IMR-90 (cell line): ENCODE measurements at regions not wholly inside any gene's neighbourhood (a gene's known extent, or its start where the extent isn't known, plus 50 kb on each side); places are given as distances from the start of the nearest gene placed in this dataset.

Experiments
- ATAC-seq: fragments of 200-7000 bp; cut with Tn5 transposase; 2 replicates; pipeline ENCODE4 v1.9.1; 2020; ENCODE audit warnings: low read depth, mild to moderate bottlenecking, moderate library complexity
- BruUV-seq: library from RNA; stranded (reverse); fragments of 400-500 nt; replicated peaks from 2 replicates; lab custom pipeline; 2021; lab: Mats Ljungman, UMichigan
- CTCF ChIA-PET: fragments of 300-600 bp; formaldehyde crosslinking; extraction: SDS; loops from one replicate; lab custom pipeline; 2021; ENCODE audit warnings: antibody characterized with exemption; lab: Yijun Ruan, JAX
- POLR2A ChIA-PET: fragments of 300-600 bp; sonication (Branson Sonifier 250); formaldehyde crosslinking; loops from one replicate; lab custom pipeline; 2022; ENCODE audit warnings: antibody characterized with exemption; ENCODE audit not compliant: unreplicated experiment; lab: Charles Lee
- DNase-seq: peaks from one replicate; pipeline ENCODE4 v3.0.0; 2013
- H2AFZ ChIP-seq: replicated peaks from 2 replicates; pipeline ENCODE3; 2013; ENCODE audit warnings: low read length, mild to moderate bottlenecking; ENCODE audit not compliant: poor library complexity
- H2AK5ac ChIP-seq: 2 replicates; pipeline ENCODE4 v1.6.1; 2013; ENCODE audit warnings: low read depth, low read length, inconsistent platforms
- H2AK9ac ChIP-seq: replicated peaks from 2 replicates; pipeline ENCODE3; 2013; ENCODE audit warnings: mild to moderate bottlenecking, low read depth, low read length, moderate library complexity; ENCODE audit not compliant: poor library complexity
- H2BK120ac ChIP-seq: 2 replicates; pipeline ENCODE4 v1.6.1; 2013; ENCODE audit warnings: low read depth, low read length, inconsistent platforms
- H2BK15ac ChIP-seq: 3 replicates; pipeline ENCODE4 v1.6.1; 2013; ENCODE audit warnings: low read depth, low read length, inconsistent platforms
- H2BK20ac ChIP-seq: 2 replicates; pipeline ENCODE4 v1.6.1; 2013; ENCODE audit warnings: low read depth, mild to moderate bottlenecking, inconsistent platforms, low read length, moderate library complexity
- H2BK5ac ChIP-seq: 2 replicates; pipeline ENCODE4 v1.6.1; 2013; ENCODE audit warnings: mild to moderate bottlenecking, low read depth, low read length, inconsistent platforms; ENCODE audit not compliant: poor library complexity, severe bottlenecking
- H3K14ac ChIP-seq: replicated peaks from 2 replicates; pipeline ENCODE4 v1.6.1; 2013; ENCODE audit warnings: low read depth, low read length, inconsistent platforms
- H3K18ac ChIP-seq: 2 replicates; pipeline ENCODE4 v1.6.1; 2013; ENCODE audit warnings: low read depth, low read length, control low read depth
- H3K23ac ChIP-seq: 2 replicates; pipeline ENCODE4 v1.6.1; 2013; ENCODE audit warnings: low read depth, low read length, inconsistent platforms
- H3K27ac ChIP-seq: 2 replicates; pipeline ENCODE4 v1.5.1; 2013; ENCODE audit warnings: mild to moderate bottlenecking, control low read depth, low read length; ENCODE audit not compliant: insufficient read depth
- H3K27me3 ChIP-seq: 2 replicates; pipeline ENCODE4 v1.6.1; 2013; ENCODE audit warnings: low read length; ENCODE audit not compliant: control insufficient read depth, insufficient read depth
- H3K36me3 ChIP-seq: 2 replicates; pipeline ENCODE4 v1.6.1; 2013; ENCODE audit warnings: low read length, mixed read lengths; ENCODE audit not compliant: control insufficient read depth, insufficient read depth
- H3K4ac ChIP-seq: 2 replicates; pipeline ENCODE4 v1.6.1; 2013; ENCODE audit warnings: low read depth, low read length, inconsistent platforms
- H3K4me1 ChIP-seq: 2 replicates; pipeline ENCODE4 v1.6.1; 2013; ENCODE audit warnings: low read length, mixed read lengths; ENCODE audit not compliant: control insufficient read depth, insufficient read depth
- H3K4me2 ChIP-seq: 2 replicates; pipeline ENCODE4 v1.6.1; 2013; ENCODE audit warnings: low read depth, mild to moderate bottlenecking, control low read depth, low read length, moderate library complexity
- H3K4me3 ChIP-seq: 2 replicates; pipeline ENCODE4 v1.5.1; 2013; ENCODE audit warnings: low read depth, mild to moderate bottlenecking, control low read depth, low read length, moderate library complexity; ENCODE audit not compliant: insufficient read depth
- H3K56ac ChIP-seq: 2 replicates; pipeline ENCODE4 v1.6.1; 2013; ENCODE audit warnings: low read length, inconsistent platforms; ENCODE audit not compliant: insufficient read depth; ENCODE audit errors: extremely low read depth
- H3K79me1 ChIP-seq, 2 experiments: 2 replicates each; pipeline ENCODE4 v1.6.1; 2013; ENCODE audit warnings: low read length in 2 of 2, inconsistent platforms in 1 of 2, low read depth in 1 of 2
- H3K9ac ChIP-seq: 2 replicates; pipeline ENCODE4 v1.6.1; 2013; ENCODE audit warnings: low read depth, low read length, control low read depth
- H3K9me1 ChIP-seq: 2 replicates; pipeline ENCODE4 v1.6.1; 2013; ENCODE audit warnings: low read length, inconsistent platforms; ENCODE audit not compliant: insufficient read depth
- H3K9me3 ChIP-seq: 2 replicates; pipeline ENCODE4 v1.6.1; 2013; ENCODE audit warnings: low read length; ENCODE audit not compliant: control insufficient read depth, insufficient read depth
- H4K20me1 ChIP-seq: 2 replicates; pipeline ENCODE4 v1.6.1; 2013; ENCODE audit warnings: low read length, inconsistent platforms; ENCODE audit not compliant: insufficient read depth
- H4K5ac ChIP-seq: 2 replicates; pipeline ENCODE4 v1.6.1; 2013; ENCODE audit warnings: mild to moderate bottlenecking, low read depth, low read length, control low read depth
- H4K8ac ChIP-seq, 2 experiments: 2 replicates each; pipeline ENCODE4 v1.6.1; 2013; ENCODE audit warnings: low read depth in 2 of 2, low read length in 2 of 2, control low read depth in 1 of 2, inconsistent platforms in 1 of 2
- H4K91ac ChIP-seq: 2 replicates; pipeline ENCODE4 v1.6.1; 2013; ENCODE audit warnings: low read depth, low read length, inconsistent platforms; ENCODE audit not compliant: insufficient read depth
- BHLHE40 ChIP-seq: fragments of 150-350 bp; IDR thresholded peaks from 2 replicates; pipeline ENCODE4 v1.6.1; 2016; ENCODE audit warnings: mild to moderate bottlenecking, low read depth, low read length
- CEBPB ChIP-seq: IDR thresholded peaks from 2 replicates; pipeline ENCODE4 v1.6.1; 2012; ENCODE audit warnings: low read depth, low read length, improper control_type of control experiment
- CHD1 ChIP-seq: IDR thresholded peaks from 2 replicates; pipeline ENCODE4 v1.6.1; 2012; ENCODE audit warnings: low read depth, low read length, improper control_type of control experiment
- ELK1 ChIP-seq: fragments of 150-350 bp; IDR thresholded peaks from 2 replicates; pipeline ENCODE4 v1.6.1; 2016; ENCODE audit warnings: low read depth, mild to moderate bottlenecking, low read length, moderate library complexity, borderline replicate concordance
- FOS ChIP-seq: fragments of 150-350 bp; IDR thresholded peaks from 2 replicates; pipeline ENCODE4 v1.6.1; 2016; ENCODE audit warnings: low read depth, low read length
- MAFK ChIP-seq: IDR thresholded peaks from 2 replicates; pipeline ENCODE4 v1.6.1; 2012; ENCODE audit warnings: low read depth, low read length, improper control_type of control experiment
- MAZ ChIP-seq: IDR thresholded peaks from 2 replicates; pipeline ENCODE4 v1.6.1; 2012; ENCODE audit warnings: low read depth, mild to moderate bottlenecking, low read length, improper control_type of control experiment, moderate library complexity, borderline replicate concordance
- MXI1 ChIP-seq: IDR thresholded peaks from 2 replicates; pipeline ENCODE4 v1.6.1; 2012; ENCODE audit warnings: low read depth, mild to moderate bottlenecking, low read length, moderate library complexity, borderline replicate concordance
- NFE2L2 ChIP-seq: fragments of 150-350 bp; IDR thresholded peaks from 2 replicates; pipeline ENCODE4 v1.6.1; 2016; ENCODE audit warnings: low read depth, mild to moderate bottlenecking, low read length
- POLR2A ChIP-seq: IDR thresholded peaks from 2 replicates; pipeline ENCODE4 v1.6.1; 2012; ENCODE audit warnings: mild to moderate bottlenecking, low read depth, low read length
- RAD21 ChIP-seq: IDR thresholded peaks from 2 replicates; pipeline ENCODE4 v1.6.1; 2012; ENCODE audit warnings: low read length, improper control_type of control experiment
- RCOR1 ChIP-seq: IDR thresholded peaks from 2 replicates; pipeline ENCODE4 v1.6.1; 2012; ENCODE audit warnings: mild to moderate bottlenecking, low read length, improper control_type of control experiment; ENCODE audit not compliant: insufficient replicate concordance
- RFX5 ChIP-seq: IDR thresholded peaks from 2 replicates; pipeline ENCODE4 v1.8.0; 2012; ENCODE audit warnings: low read depth, mild to moderate bottlenecking, low read length, moderate library complexity
- SMC3 ChIP-seq: fragments of 150-350 bp; IDR thresholded peaks from 2 replicates; pipeline ENCODE4 v1.6.1; 2016; ENCODE audit warnings: low read depth, mild to moderate bottlenecking, antibody characterized with exemption, low read length, moderate library complexity
- WGBS, 2 experiments: methylation state at CpG; one replicate each; pipeline versions ENCODE4 v1.1.5 to v1.1.7; 2013; ENCODE audit warnings: missing lambda C conversion rate in 2 of 2; ENCODE audit not compliant: insufficient read length in 1 of 2; ENCODE audit errors: extremely low coverage in 2 of 2; 5-methylcytosine and 5-hydroxymethylcytosine counted together
- dilution Hi-C: fragments of 300-500 bp; cut with HindIII; formaldehyde crosslinking; loops from one replicate; pipeline ENCODE4 v1.14.3; 2018; ENCODE audit warnings: low sequenced_read_pairs; ENCODE audit not compliant: unreplicated experiment
- in situ Hi-C: fragments of 300-500 bp; cut with MboI; formaldehyde crosslinking; loops from 3 replicates; pipeline ENCODE4 v1.14.3; 2019; ENCODE audit warnings: low sequenced_read_pairs, inconsistent platforms, mixed read lengths
- intact Hi-C: fragments of 100-400 bp; cut with micrococcal nuclease; formaldehyde crosslinking; loops from 2 replicates; pipeline ENCODE4 v1.10.0; 2022
- TF ChIP-seq, protein P1 (sequence below): fragments of 150-350 bp; IDR thresholded peaks from 2 replicates; pipeline ENCODE4 v1.6.1; 2017; ENCODE audit warnings: mild to moderate bottlenecking, antibody characterized with exemption, low read length, low read depth
- TF ChIP-seq, protein P2 (sequence below): conservative IDR thresholded peaks from 2 replicates; pipeline ENCODE4 v1.5.1; 2012; ENCODE audit warnings: mild to moderate bottlenecking, low read depth, low read length, improper control_type of control experiment

DNA sequence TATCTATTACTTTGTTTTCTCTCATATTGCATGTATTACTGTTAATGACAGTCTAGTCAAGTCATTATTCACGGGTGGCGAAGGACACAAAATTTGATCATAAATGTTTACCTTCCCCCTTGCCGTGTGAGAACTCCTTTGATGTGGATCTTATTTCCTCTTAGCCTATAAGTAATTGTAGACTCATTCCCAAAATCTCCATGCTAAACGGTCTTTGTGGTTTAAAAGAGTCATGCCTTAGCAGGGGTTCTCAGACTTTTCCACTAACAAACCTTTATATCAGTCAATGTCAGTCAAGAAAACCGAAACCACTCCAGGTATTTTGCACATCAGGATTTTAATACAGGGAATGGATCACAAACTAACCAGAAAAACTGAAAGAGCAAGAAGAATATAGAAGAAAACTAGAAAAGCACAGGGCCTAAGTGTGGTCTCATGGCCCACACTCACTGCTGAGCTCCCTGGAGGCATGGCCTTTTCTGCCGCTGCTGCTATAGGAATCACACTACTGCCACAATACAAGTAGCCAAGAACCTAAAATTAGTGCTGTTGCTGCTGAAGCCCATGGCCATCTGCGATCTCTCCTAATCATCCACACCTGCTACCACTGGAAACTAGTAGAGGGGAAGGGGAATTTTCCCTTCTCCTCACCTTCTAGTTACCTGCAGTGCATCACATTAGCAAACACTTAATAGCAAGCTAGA lies 186.0 kb upstream of the POU3F2 start:
- CTCF ChIA-PET = no interaction called here

More for the DNA sequence above, 186.0 kb upstream of the POU3F2 start:
- POLR2A ChIA-PET = no interaction called here
- Histone ChIP-seq H3K18ac (no peak overlapping the region), H3K27ac (no peak overlapping the region), H3K4me2 (no peak overlapping the region), H3K9me1 (no peaks in the 10 kb centered on the region), H4K91ac (no peak overlapping the region), H2BK120ac (no peak overlapping the region), H3K56ac (no peak overlapping the region), H3K23ac (no peak overlapping the region), H2AK9ac (no peak overlapping the region), H3K36me3 (no peaks in the 10 kb centered on the region), H3K4me1 (no peaks in the 10 kb centered on the region), H3K27me3 (no peaks in the 10 kb centered on the region), H2BK20ac (no peak overlapping the region), H2AK5ac (no peak overlapping the region), H3K9me3 (peaks cover 1% of the 10 kb centered on the region; the same call in 1 of the 2 replicates), H3K79me1 (no peaks in the 10 kb centered on the region), H4K5ac (no peak overlapping the region), H3K4me3 (no peak overlapping the region), H3K9ac (no peak overlapping the region), H4K20me1 (no peaks in the 10 kb centered on the region), H2AFZ (no peak overlapping the region), H3K14ac (no peak overlapping the region), H2BK5ac (no peak overlapping the region), H3K4ac (no peak overlapping the region), H4K8ac (no peak overlapping the region), H2BK15ac (no peak overlapping the region)
- no peak for DNase-seq
- no peak for TF ChIP-seq CHD1
- TF ChIP-seq MAZ = no peak
- no peak for TF ChIP-seq NFE2L2
- no peak for TF ChIP-seq RCOR1
- TF ChIP-seq CEBPB = no peak
- TF ChIP-seq, protein P1, sequence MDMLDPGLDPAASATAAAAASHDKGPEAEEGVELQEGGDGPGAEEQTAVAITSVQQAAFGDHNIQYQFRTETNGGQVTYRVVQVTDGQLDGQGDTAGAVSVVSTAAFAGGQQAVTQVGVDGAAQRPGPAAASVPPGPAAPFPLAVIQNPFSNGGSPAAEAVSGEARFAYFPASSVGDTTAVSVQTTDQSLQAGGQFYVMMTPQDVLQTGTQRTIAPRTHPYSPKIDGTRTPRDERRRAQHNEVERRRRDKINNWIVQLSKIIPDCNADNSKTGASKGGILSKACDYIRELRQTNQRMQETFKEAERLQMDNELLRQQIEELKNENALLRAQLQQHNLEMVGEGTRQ = no peak
- TF ChIP-seq MXI1 = no peak
- TF ChIP-seq RAD21 = no peak
- TF ChIP-seq RFX5 = no peak
- TF ChIP-seq SMC3 = no peak
- TF ChIP-seq FOS = no peak
- TF ChIP-seq POLR2A = no peak
- no peak for TF ChIP-seq BHLHE40
- TF ChIP-seq, protein P2, sequence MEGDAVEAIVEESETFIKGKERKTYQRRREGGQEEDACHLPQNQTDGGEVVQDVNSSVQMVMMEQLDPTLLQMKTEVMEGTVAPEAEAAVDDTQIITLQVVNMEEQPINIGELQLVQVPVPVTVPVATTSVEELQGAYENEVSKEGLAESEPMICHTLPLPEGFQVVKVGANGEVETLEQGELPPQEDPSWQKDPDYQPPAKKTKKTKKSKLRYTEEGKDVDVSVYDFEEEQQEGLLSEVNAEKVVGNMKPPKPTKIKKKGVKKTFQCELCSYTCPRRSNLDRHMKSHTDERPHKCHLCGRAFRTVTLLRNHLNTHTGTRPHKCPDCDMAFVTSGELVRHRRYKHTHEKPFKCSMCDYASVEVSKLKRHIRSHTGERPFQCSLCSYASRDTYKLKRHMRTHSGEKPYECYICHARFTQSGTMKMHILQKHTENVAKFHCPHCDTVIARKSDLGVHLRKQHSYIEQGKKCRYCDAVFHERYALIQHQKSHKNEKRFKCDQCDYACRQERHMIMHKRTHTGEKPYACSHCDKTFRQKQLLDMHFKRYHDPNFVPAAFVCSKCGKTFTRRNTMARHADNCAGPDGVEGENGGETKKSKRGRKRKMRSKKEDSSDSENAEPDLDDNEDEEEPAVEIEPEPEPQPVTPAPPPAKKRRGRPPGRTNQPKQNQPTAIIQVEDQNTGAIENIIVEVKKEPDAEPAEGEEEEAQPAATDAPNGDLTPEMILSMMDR = no peak
- TF ChIP-seq MAFK = no peak
- no peak for TF ChIP-seq ELK1
- no peak for ATAC-seq
- in situ Hi-C loops (no loop called here), dilution Hi-C loops (no loop called here), intact Hi-C loops (no loop called here)
- WGBS, 2 experiments = no CpG with 5 or more reads among the region's 7 CpGs
- BruUV-seq = no TSS peak
